DND-41 (cell line): ENCODE measurements at regions not wholly inside any gene's neighbourhood (a gene's known extent, or its start where the extent isn't known, plus 50 kb on each side); places are given as distances from the start of the nearest gene placed in this dataset.

ENCODE experiments used
- CTCF ChIP-seq: IDR thresholded peaks from 2 replicates; pipeline ENCODE4 v1.5.1; 2012; ENCODE audit warnings: borderline replicate concordance, low read length, moderate library complexity, mild to moderate bottlenecking; ENCODE audit not compliant: poor library complexity, severe bottlenecking; ENCODE audit errors: extremely low read depth
- EZH2 ChIP-seq: IDR thresholded peaks from 3 replicates; pipeline ENCODE4 v1.6.1; 2012; ENCODE audit warnings: borderline replicate concordance, low read depth, mild to moderate bottlenecking, moderate library complexity, low read length, inconsistent platforms; ENCODE audit not compliant: severe bottlenecking

GRCh38 chr22:48345631-48346030, 1482.0 kb downstream of the BRD1 start:
- TF ChIP-seq CTCF (no peak), EZH2 (no peak)
